Tibial nerve (tissue), 4 donors: ENCODE measurements at regions not wholly inside any gene's neighbourhood (a gene's known extent, or its start where the extent isn't known, plus 50 kb on each side); places are given as distances from the start of the nearest gene placed in this dataset.

Experiments
- DNase-seq, 2 donors: peaks; one replicate each; pipeline ENCODE4 v3.0.0-alpha.2; 2019; ENCODE audit warnings: low spot score in 2 of 2
- H3K27ac ChIP-seq, 4 donors: fragments of 200-600 bp; sonication (generic) in 3 of 4; one replicate each; pipeline ENCODE4 v1.5.1; 2017 to 2019; ENCODE audit warnings: mild to moderate bottlenecking in 1 of 4
- H3K27me3 ChIP-seq, 2 donors: fragments of 200-600 bp; sonication (generic) in 1 of 2; one replicate each; pipeline versions ENCODE4 v1.5.1 to v1.6.0; 2017 to 2019
- H3K36me3 ChIP-seq, 3 donors: fragments of 200-600 bp; sonication (generic); one replicate each; pipeline ENCODE4 v1.5.1; 2018 to 2019
- H3K4me1 ChIP-seq, 4 donors: fragments of 200-600 bp; sonication (generic) in 3 of 4; one replicate each; pipeline ENCODE4 v1.5.1; 2017 to 2019
- H3K4me3 ChIP-seq, 4 donors: fragments of 200-600 bp; sonication (generic) in 3 of 4; one replicate each; pipeline ENCODE4 v1.5.1; 2017 to 2019; ENCODE audit warnings: mild to moderate bottlenecking in 1 of 4, moderate library complexity in 1 of 4
- H3K9me3 ChIP-seq, 4 donors: fragments of 200-600 bp; sonication (generic) in 3 of 4; one replicate each; pipeline ENCODE4 v1.5.1; 2017 to 2019
- EP300 ChIP-seq, 2 donors: sonication (generic); formaldehyde crosslinking; IDR thresholded peaks; one replicate each; pipeline ENCODE4 v1.6.1; 2017; ENCODE audit warnings: antibody characterized with exemption in 2 of 2, mild to moderate bottlenecking in 1 of 2
- POLR2A ChIP-seq, 2 donors: fragments of 450-650 bp; IDR thresholded peaks; one replicate each; pipeline ENCODE4 v1.6.1; 2017; ENCODE audit warnings: antibody characterized with exemption in 2 of 2, mild to moderate bottlenecking in 2 of 2, moderate library complexity in 2 of 2
- WGBS, 2 donors: methylation state at CpG; one replicate each; pipeline ENCODE4 v1.1.5; 2018; 5-methylcytosine and 5-hydroxymethylcytosine counted together
- TF ChIP-seq, protein P1 (sequence below), 5 experiments: fragments of 200-600 bp in 3 of 5; fragments of 450-650 bp in 2 of 5; sonication (generic) in 3 of 5; IDR thresholded peaks; one replicate each; pipeline ENCODE4 v1.5.1; 2016 to 2019; ENCODE audit warnings: antibody characterized with exemption in 5 of 5, mild to moderate bottlenecking in 3 of 5, moderate library complexity in 2 of 5

GRCh38 chr17:72423718-72424117, 302.9 kb downstream of the SOX9 start:
- 78 to 79% methylated on average over 14 of the region's 14 CpGs for WGBS, 2 donors
- Histone ChIP-seq H3K36me3 (peaks cover 0 to 24% (median 0%) of the 10 kb centered on the region in 3 donors), H3K9me3 (peaks cover 0 to 4% (median under 1%) of the 10 kb centered on the region in 4 donors), H3K4me1 (peaks cover 0 to 20% (median 11%) of the 10 kb centered on the region in 4 donors), H3K4me3 (no peak overlapping the region), H3K27ac (no peak overlapping the region), H3K27me3 (no peaks in the 10 kb centered on the region)
- no peak for DNase-seq
- TF ChIP-seq POLR2A (IDR thresholded peaks at IDR 0.05) (no peak), EP300 (IDR thresholded peaks at IDR 0.05) (no peak)
- TF ChIP-seq, protein P1, sequence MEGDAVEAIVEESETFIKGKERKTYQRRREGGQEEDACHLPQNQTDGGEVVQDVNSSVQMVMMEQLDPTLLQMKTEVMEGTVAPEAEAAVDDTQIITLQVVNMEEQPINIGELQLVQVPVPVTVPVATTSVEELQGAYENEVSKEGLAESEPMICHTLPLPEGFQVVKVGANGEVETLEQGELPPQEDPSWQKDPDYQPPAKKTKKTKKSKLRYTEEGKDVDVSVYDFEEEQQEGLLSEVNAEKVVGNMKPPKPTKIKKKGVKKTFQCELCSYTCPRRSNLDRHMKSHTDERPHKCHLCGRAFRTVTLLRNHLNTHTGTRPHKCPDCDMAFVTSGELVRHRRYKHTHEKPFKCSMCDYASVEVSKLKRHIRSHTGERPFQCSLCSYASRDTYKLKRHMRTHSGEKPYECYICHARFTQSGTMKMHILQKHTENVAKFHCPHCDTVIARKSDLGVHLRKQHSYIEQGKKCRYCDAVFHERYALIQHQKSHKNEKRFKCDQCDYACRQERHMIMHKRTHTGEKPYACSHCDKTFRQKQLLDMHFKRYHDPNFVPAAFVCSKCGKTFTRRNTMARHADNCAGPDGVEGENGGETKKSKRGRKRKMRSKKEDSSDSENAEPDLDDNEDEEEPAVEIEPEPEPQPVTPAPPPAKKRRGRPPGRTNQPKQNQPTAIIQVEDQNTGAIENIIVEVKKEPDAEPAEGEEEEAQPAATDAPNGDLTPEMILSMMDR (IDR thresholded peaks at IDR 0.05), result no peak

GRCh38 chr17:72424505-72425117, 303.8 kb downstream of the SOX9 start:
- Histone ChIP-seq H3K4me3 (no peak overlapping the region), H3K4me1 (peaks cover 0 to 20% (median 11%) of the 10 kb centered on the region in 4 donors), H3K27ac (no peak overlapping the region), H3K36me3 (peaks cover 0 to 15% (median 0%) of the 10 kb centered on the region in 3 donors), H3K27me3 (no peaks in the 10 kb centered on the region), H3K9me3 (no peaks in the 10 kb centered on the region)
- WGBS, 2 donors, result 92 to 96% methylated on average over 11 to 12 of the region's 12 CpGs
- DNase-seq, result no peak
- no peak for TF ChIP-seq EP300 (IDR thresholded peaks at IDR 0.05)

DNA sequence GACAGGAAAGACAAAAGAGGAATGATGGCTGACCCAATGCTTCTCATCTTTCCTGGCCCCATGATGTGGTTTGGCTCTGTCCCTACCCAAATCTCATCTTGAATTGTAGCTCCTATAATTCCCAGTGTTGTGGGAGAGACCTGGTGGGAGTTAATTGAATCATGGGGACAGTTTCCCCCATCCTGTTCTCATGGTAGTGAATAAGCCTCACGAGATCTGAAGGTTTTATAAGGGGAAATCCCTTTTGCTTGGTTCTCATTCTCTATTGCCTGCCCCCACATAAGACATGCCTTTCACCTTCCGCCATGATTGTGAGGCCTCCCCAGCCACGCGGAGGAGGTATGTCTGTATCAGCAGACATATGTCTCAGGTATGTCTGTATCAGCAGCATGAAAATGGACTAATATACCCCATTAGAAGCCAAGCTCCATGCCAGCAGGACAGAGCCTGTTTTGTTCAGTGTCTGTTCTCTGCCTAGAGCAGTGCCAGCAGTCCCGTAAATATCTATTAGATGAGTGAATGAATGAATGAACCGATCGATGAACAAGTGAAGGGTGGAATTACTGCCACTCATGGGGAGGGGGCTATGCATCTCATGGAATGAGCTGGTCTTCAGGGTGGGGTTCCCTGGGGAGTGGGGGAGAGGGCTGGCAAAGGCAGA, 304.4 kb downstream of the SOX9 start:
- Histone ChIP-seq H3K4me3 (no peak overlapping the region), H3K36me3 (peaks cover 0 to 8% (median 0%) of the 10 kb centered on the region in 3 donors), H3K9me3 (no peaks in the 10 kb centered on the region), H3K27me3 (no peaks in the 10 kb centered on the region), H3K4me1 (peaks cover 0 to 20% (median 11%) of the 10 kb centered on the region in 4 donors), H3K27ac (no peak overlapping the region)
- 94 to 96% methylated on average over 7 of the region's 7 CpGs for WGBS, 2 donors
- TF ChIP-seq, protein P1 (IDR thresholded peaks at IDR 0.05), result no peak
- TF ChIP-seq EP300 (IDR thresholded peaks at IDR 0.05) (no peak), POLR2A (IDR thresholded peaks at IDR 0.05) (no peak)
- no peak for DNase-seq

DNA sequence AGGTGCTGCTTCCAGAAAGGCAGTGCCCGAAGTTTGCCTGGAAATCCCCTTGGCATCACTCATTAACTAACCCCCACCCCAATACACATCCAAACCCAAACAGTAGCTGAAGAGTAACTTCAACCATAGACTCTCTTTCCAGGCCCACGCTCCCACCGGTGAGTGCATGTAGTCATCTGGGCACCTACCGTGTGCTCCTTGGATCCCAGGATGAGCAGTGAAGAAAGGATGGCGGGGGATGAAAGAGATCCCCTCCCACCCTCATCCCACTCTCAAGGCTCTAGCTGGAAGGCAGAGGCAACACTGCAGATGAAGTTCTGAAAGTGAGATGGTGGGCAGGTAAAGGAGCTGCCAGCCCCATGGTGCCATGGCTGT, 305.0 kb downstream of the SOX9 start:
- H3K36me3 ChIP-seq, result peaks cover 0 to 3% (median 0%) of the 10 kb centered on the region in 3 donors
- H3K4me3 ChIP-seq, result no peak overlapping the region
- no peak overlapping the region for H3K27ac ChIP-seq
- WGBS, 2 donors, result 96 to 97% methylated on average over 5 of the region's 5 CpGs
- H3K9me3 ChIP-seq, result no peaks in the 10 kb centered on the region
- no peaks in the 10 kb centered on the region for H3K27me3 ChIP-seq
- peaks cover 0 to 23% (median 8%) of the 10 kb centered on the region in 4 donors for H3K4me1 ChIP-seq
- DNase-seq, result no peak
- no peak for TF ChIP-seq EP300 (IDR thresholded peaks at IDR 0.05)
- TF ChIP-seq, protein P1 (IDR thresholded peaks at IDR 0.05), result no peak
- no peak for TF ChIP-seq POLR2A (IDR thresholded peaks at IDR 0.05)

DNA sequence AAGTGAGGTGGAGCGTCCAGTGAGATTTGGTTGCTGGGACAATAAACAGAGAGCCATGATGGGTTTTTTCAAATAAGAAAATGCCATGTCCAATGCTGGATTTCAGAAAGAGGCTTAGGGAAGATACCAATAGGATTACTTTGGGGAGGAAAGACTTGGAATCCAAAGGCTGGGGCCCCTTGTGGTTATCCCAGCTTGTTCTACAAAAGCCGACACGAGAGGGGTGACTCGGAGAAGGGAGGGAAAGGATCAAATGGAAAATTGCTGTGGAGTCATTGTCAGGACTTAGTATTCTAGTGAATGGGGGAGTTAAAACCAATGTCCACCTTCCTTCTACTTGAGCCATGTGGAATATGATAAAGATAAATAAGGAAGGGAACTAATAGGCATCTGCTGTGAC, 305.5 kb downstream of the SOX9 start:
- H3K4me3 ChIP-seq, result no peak overlapping the region
- DNase-seq, result no peak
- no peak overlapping the region for H3K27ac ChIP-seq
- H3K9me3 ChIP-seq, result no peaks in the 10 kb centered on the region
- no peaks in the 10 kb centered on the region for H3K27me3 ChIP-seq
- no peaks in the 10 kb centered on the region for H3K36me3 ChIP-seq
- H3K4me1 ChIP-seq, result peaks cover 0 to 22% (median 6%) of the 10 kb centered on the region in 4 donors
- TF ChIP-seq EP300 (IDR thresholded peaks at IDR 0.05) (no peak), POLR2A (IDR thresholded peaks at IDR 0.05) (no peak)
- TF ChIP-seq, protein P1 (IDR thresholded peaks at IDR 0.05), result no peak
- 89 to 94% methylated on average over 4 of the region's 4 CpGs for WGBS, 2 donors
